ENCODE measurements at regions not wholly inside any gene's neighbourhood (a gene's known extent, or its start where the extent isn't known, plus 50 kb on each side); places are given as distances from the start of the nearest gene placed in this dataset.

- TF ChIP-seq ZFP3 (CRISPR knock-in tag; IDR thresholded peaks at IDR 0.05) = no peak
- no peak for TF ChIP-seq ZFP30 (CRISPR knock-in tag; IDR thresholded peaks at IDR 0.05)
- TF ChIP-seq RARB (CRISPR knock-in tag; IDR thresholded peaks at IDR 0.05) = no peak
- no peak for TF ChIP-seq GLIS3 (CRISPR knock-in tag; IDR thresholded peaks at IDR 0.05)
- TF ChIP-seq CREB5 (CRISPR knock-in tag; IDR thresholded peaks at IDR 0.05; ENCODE audit: low read depth) = no peak
- no peak for TF ChIP-seq TCF4 (CRISPR knock-in tag; IDR thresholded peaks at IDR 0.05; ENCODE audit: borderline replicate concordance)
- no peak for TF ChIP-seq TOX (CRISPR knock-in tag; IDR thresholded peaks at IDR 0.05; ENCODE audit: borderline replicate concordance)
- TF ChIP-seq ZNF565 (CRISPR knock-in tag; conservative IDR thresholded peaks at IDR 0.05; ENCODE audit: low read depth) = no peak
- no peak for TF ChIP-seq ESRRG (CRISPR knock-in tag; IDR thresholded peaks at IDR 0.05)
- no peak for TF ChIP-seq OSR1 (CRISPR knock-in tag; IDR thresholded peaks at IDR 0.05)
- no peak for TF ChIP-seq ZC3H10 (CRISPR knock-in tag; IDR thresholded peaks at IDR 0.05)
- TF ChIP-seq PATZ1 (CRISPR knock-in tag; IDR thresholded peaks at IDR 0.05; ENCODE audit: borderline replicate concordance) = no peak
- no peak for TF ChIP-seq ZNF70 (CRISPR knock-in tag; IDR thresholded peaks at IDR 0.05)
Observed at GRCh38 chr15:95615436-95615835, 715.1 kb upstream of the NR2F2 start.

Data from SK-N-SH treated with all-trans-retinoic acid at 6 μM for 48 hours (cell line).